ENCODE measurements at regions not wholly inside any gene's neighbourhood (a gene's known extent, or its start where the extent isn't known, plus 50 kb on each side); places are given as distances from the start of the nearest gene placed in this dataset.
"Not testable (repeated sequence)": the region's sequence is repeated elsewhere in the genome, so short reads cannot be mapped to it uniquely, and the experiment has no call there.

GRCh38 chr6:68240726-68241125, 394.4 kb upstream of the ADGRB3 start:
- Histone ChIP-seq H3K4me3 (no peak overlapping the region), H3K27ac (no peak overlapping the region)

GRCh38 chr6:68239034-68239433, 396.0 kb upstream of the ADGRB3 start:
- no peak overlapping the region for H3K4me3 ChIP-seq

GRCh38 chr6:68238097-68238601, 396.9 kb upstream of the ADGRB3 start:
- Histone ChIP-seq H3K27ac (no peak overlapping the region), H3K4me3 (no peak overlapping the region)

More at GRCh38 chr6:68239034-68239433, 396.0 kb upstream of the ADGRB3 start:
- H3K27ac ChIP-seq: no peak overlapping the region

DNA sequence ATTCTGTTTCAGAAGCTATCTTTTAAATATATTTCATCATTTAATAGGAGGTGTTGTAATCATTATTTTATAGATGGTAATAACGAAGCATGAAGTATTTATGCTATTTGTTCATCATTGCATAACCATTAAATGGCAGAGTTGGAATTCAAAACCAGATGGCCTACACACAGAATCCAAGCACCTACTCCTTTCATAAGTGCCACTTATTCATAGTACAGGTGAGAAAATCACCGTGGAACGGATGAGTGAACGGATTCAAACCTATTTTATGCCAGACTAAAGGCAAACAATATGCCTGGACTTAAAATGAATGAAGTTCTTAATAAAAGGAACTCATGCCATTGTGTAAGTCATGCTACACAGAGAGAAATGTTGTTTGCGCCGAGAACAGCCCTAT, 397.9 kb upstream of the ADGRB3 start:
- no peak overlapping the region for H3K27ac ChIP-seq
- no peak overlapping the region for H3K4me3 ChIP-seq

DNA sequence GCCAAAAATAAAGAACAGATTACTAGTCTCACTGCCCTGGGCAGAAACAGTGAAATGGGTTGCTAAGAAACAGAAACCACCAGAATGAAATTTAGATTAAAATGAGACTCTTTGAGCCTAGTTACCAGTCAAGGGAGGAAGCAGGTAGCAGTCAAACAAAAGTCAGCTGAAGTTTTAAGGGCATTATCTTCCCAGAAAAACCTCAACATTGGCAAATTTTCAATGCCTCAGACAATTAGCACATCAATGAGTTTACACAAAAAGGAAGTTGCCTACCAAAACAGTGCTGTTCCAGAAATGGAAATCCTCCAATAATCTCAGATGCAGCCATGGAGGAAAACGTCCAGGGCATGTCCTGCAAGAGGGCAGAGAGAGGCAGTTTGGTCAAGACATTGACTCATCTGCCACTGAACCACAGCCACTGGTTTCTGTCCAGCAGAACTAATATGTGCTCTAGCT, 399.7 kb upstream of the ADGRB3 start:
- H3K4me3 ChIP-seq: no peak overlapping the region
- H3K27ac ChIP-seq: no peak overlapping the region

GRCh38 chr6:68233623-68234022, 401.5 kb upstream of the ADGRB3 start:
- H3K4me3 ChIP-seq: no peak overlapping the region
- no peak overlapping the region for H3K27ac ChIP-seq

GRCh38 chr6:68229566-68229965, 405.5 kb upstream of the ADGRB3 start:
- H3K27ac ChIP-seq: no peak overlapping the region
- H3K4me3 ChIP-seq: no peak overlapping the region

GRCh38 chr6:68226460-68226859, 408.6 kb upstream of the ADGRB3 start:
- Histone ChIP-seq H3K27ac (no peak overlapping the region), H3K4me3 (no peak overlapping the region)

- Histone ChIP-seq H3K27ac (no peak overlapping the region), H3K4me3 (no peak overlapping the region)
Measured at GRCh38 chr6:68225729-68226128, 409.4 kb upstream of the ADGRB3 start.

DNA sequence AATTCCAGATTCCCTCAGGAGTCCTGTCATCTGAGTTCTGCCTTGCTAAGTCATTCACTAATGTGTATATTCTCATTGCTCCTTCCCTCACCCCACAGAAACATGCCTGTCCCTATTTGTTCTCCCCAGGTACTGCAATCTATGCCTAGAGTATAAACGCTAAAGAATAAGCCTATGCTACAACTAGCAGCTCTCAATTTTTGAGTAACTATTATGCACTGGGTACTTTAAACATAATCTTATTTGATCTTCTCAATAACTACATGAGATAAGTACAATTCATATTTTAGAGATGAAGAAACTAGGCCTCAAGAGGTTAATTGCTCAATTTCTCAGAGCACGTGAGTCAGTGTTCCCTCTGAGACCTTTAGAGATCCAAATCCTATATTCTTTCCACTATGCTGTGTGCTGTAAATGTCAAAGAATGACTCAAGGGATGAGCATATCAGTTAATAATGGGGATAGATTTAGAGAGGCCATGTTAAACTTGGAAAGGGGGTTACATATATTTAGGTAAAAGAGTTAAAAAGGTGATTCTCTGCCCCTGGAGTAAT, 423.8 kb upstream of the ADGRB3 start:
- Histone ChIP-seq H3K27ac (no peak overlapping the region), H3K4me3 (no peak overlapping the region)

- not testable (repeated sequence) for H3K27ac ChIP-seq, H3K4me3 ChIP-seq
Measured at GRCh38 chr6:68207612-68208011, 427.5 kb upstream of the ADGRB3 start.

DNA sequence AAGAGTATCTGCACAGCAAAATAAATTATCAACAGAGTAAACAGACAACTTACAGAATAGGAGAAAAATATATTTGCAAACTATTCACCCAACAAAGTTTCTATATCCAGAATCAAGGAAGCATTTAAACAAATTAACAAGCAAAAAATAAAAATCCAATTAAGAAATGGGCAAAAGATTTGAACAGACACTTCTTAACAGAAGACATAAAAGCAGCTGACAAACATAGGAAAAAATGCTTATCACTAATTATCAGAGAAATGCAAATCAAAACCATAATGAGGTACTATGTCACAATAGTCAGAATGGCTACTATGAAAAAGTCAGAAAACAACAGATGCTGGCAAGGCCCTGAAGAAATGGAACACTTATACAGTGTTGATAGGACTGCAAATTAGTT, 434.2 kb upstream of the ADGRB3 start:
- Histone ChIP-seq H3K4me3 (no peak overlapping the region), H3K27ac (no peak overlapping the region)

- Histone ChIP-seq H3K27ac (no peak overlapping the region), H3K4me3 (no peak overlapping the region)
Measured at GRCh38 chr6:68197356-68197755, 437.7 kb upstream of the ADGRB3 start.

DNA sequence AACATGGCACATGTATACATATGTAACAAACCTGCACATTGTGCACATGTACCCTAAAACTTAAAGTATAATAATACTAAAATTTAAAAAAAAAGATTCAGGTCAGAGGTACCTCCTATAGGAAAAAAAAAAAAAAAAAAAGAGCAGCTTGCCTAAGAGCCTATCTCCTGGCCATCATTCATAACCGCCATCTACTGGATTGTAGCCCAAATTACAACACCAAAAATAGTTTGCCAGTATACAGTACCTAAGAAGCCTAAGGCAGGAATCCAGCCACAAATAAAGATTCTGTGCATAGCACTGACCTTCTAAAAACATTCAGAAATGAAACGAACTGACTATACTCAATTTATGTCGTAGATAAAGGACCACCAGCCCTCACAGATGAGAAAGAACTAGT, 438.4 kb upstream of the ADGRB3 start:
- Histone ChIP-seq H3K4me3 (no peak overlapping the region), H3K27ac (no peak overlapping the region)

DNA sequence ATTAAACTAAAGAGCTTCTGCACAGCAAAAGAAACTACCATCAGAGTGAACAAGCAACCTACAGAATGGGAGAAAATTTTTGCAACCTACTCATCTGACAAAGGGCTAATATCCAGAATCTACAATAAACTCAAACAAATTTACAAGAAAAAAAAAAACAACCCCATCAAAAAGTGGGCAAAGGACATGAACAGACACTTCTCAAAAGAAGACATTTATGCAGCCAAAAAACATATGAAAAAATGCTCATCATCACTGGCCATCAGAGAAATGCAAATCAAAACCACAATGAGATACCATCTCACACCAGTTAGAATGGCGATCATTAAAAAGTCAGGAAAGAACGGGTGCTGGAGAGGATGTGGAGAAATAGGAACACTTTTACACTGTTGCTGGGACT, 439.3 kb upstream of the ADGRB3 start:
- H3K4me3 ChIP-seq, H3K27ac ChIP-seq: not testable (repeated sequence)

- no peak overlapping the region for H3K4me3 ChIP-seq
- H3K27ac ChIP-seq: no peak overlapping the region
Measured at GRCh38 chr6:68194846-68195478, 440.1 kb upstream of the ADGRB3 start.

- H3K4me3 ChIP-seq: no peak overlapping the region
- H3K27ac ChIP-seq: no peak overlapping the region
Measured at GRCh38 chr6:68192988-68193387, 442.1 kb upstream of the ADGRB3 start.

DNA sequence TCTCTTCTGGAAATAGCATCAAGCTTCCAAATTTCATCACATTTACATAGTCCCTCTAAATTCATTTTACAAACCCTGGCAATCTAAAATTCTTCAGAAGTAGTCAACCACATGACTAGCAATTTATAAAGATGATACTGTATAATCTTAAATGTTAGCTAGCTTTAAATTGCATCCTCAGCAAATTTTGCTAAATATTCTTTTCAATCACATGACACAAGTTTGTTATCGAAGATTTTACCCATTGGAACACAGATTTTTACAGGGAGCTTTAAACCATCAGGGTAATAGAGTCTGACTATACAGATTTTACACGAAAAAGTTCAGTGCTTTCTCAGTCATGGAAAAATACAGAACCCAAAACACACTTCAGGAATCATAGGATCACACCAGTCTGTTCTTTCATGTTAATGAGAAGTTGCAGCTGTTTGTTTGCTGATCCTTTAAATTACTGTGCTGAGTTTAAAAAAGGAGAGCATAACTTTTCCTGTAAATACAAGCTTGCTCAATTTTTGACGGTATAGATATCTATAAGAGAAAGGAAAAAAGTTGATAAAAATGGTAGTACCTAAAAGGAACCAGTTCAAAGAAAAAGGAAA, 445.8 kb upstream of the ADGRB3 start:
- Histone ChIP-seq H3K4me3 (no peak overlapping the region), H3K27ac (no peak overlapping the region)

- Histone ChIP-seq H3K27ac (no peak overlapping the region), H3K4me3 (no peak overlapping the region)
Measured at GRCh38 chr6:68186870-68187269, 448.2 kb upstream of the ADGRB3 start.

- Histone ChIP-seq H3K27ac (no peak overlapping the region), H3K4me3 (no peak overlapping the region)
Measured at GRCh38 chr6:68182386-68182785, 452.7 kb upstream of the ADGRB3 start.

- not testable (repeated sequence) for H3K4me3 ChIP-seq, H3K27ac ChIP-seq
Measured at GRCh38 chr6:68181027-68181426, 454.1 kb upstream of the ADGRB3 start.
